OCI-LY7 (cell line): ENCODE measurements at regions not wholly inside any gene's neighbourhood (a gene's known extent, or its start where the extent isn't known, plus 50 kb on each side); places are given as distances from the start of the nearest gene placed in this dataset.

Source experiments
- CTCF ChIP-seq: fragments of 200-600 bp; sonication (generic); conservative IDR thresholded peaks from 2 replicates; pipeline ENCODE4 v1.5.1; 2014; ENCODE audit warnings: mild to moderate bottlenecking, antibody characterized with exemption, low read length, moderate library complexity, mixed read lengths
- EZH2phosphoT487 ChIP-seq: fragments of 200-600 bp; sonication (generic); IDR thresholded peaks from 2 replicates; pipeline ENCODE4 v1.6.1; 2018; ENCODE audit warnings: low read depth, borderline replicate concordance, mild to moderate bottlenecking, mixed run types, antibody characterized with exemption, low read length, moderate library complexity, mixed read lengths

GRCh38 chr2:4868466-4868865 lies 823.7 kb upstream of the SOX11 start:
- no peak for TF ChIP-seq CTCF
- no peak for TF ChIP-seq EZH2phosphoT487
